HEK293 (cell line): ENCODE measurements at regions not wholly inside any gene's neighbourhood (a gene's known extent, or its start where the extent isn't known, plus 50 kb on each side); places are given as distances from the start of the nearest gene placed in this dataset.

ENCODE experiments used
- CTCF ChIP-seq: fragments of 450-650 bp; formaldehyde crosslinking; IDR thresholded peaks from 2 replicates; pipeline ENCODE4 v1.5.1; 2016; ENCODE audit warnings: missing biosample characterization, missing genetic modification characterization
- KLF10 ChIP-seq: fragments of 450-650 bp; IDR thresholded peaks from 2 replicates; pipeline ENCODE4 v1.5.1; 2018; ENCODE audit warnings: missing biosample characterization, mild to moderate bottlenecking, missing genetic modification characterization
- TCF7L2 ChIP-seq: IDR thresholded peaks from 2 replicates; pipeline ENCODE4 v1.6.1; 2011; ENCODE audit warnings: low read depth, mild to moderate bottlenecking, inconsistent platforms, low read length, moderate library complexity, borderline replicate concordance
- YY1 ChIP-seq: fragments of 450-650 bp; formaldehyde crosslinking; IDR thresholded peaks from 2 replicates; pipeline ENCODE4 v1.5.1; 2018; ENCODE audit warnings: missing biosample characterization, missing genetic modification characterization
- ZNF362 ChIP-seq: fragments of 450-650 bp; formaldehyde crosslinking; IDR thresholded peaks from 2 replicates; pipeline ENCODE4 v1.5.1; 2016; ENCODE audit warnings: missing biosample characterization, missing genetic modification characterization

GRCh38 chr2:9704600-9704999 is 73.8 kb upstream of the YWHAQ start:
- TF ChIP-seq ZNF362 (tag by site-specific recombination) (no peak), CTCF (tag by site-specific recombination) (no peak), KLF10 (tag by site-specific recombination) (no peak), TCF7L2 (no peak), YY1 (tag by site-specific recombination) (no peak)
